NCI-H460 (cell line): ENCODE measurements at regions not wholly inside any gene's neighbourhood (a gene's known extent, or its start where the extent isn't known, plus 50 kb on each side); places are given as distances from the start of the nearest gene placed in this dataset.
"Not testable (repeated sequence)": the region's sequence is repeated elsewhere in the genome, so short reads cannot be mapped to it uniquely, and the experiment has no call there.

Experiments
- DNase-seq: peaks from one replicate; pipeline ENCODE4 v3.0.0-alpha.2; 2016; ENCODE audit warnings: low read depth; ENCODE audit errors: extremely low read depth
- small RNA-seq, 2 experiments: library from RNA; depleted of rRNA; stranded (forward); fragments of <200 nt; gene quantifications; one replicate each; pipeline ENCODE3, GENCODE V24; 2014

- DNase-seq, result not testable (repeated sequence)
Observed at GRCh38 chr22:25504017-25504416, 60.5 kb upstream of the GRK3 start.

GRCh38 chr22:25508161-25508560 is 56.3 kb upstream of the GRK3 start:
- no peak for DNase-seq

DNA sequence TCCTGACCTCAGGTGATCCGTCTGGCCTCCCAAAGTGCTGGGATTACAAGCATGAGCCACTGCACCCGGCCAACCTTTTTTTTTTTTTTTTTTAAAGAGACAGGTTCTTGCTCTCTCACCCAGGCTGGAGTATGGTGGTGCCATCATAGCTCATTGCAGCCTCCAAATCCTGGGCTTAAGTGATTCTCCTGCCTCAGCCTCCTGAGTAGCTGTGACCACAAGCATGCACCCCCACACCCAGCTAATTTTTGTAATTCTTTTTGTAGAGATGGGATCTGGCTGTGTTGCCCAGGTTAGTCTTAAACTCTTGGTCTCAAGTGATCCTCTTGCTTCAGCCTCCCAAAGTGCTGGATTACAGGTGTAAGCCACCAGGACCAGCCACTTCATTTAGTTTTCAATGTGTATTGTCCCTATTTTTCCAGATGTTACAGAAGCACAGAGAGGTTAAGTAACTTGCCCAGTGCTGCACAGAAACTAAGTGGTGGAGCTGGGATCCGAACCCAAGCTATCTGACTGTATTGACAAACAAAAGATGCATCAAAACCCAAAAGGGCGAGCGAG is 55.6 kb upstream of the GRK3 start:
- no peak for DNase-seq

DNA sequence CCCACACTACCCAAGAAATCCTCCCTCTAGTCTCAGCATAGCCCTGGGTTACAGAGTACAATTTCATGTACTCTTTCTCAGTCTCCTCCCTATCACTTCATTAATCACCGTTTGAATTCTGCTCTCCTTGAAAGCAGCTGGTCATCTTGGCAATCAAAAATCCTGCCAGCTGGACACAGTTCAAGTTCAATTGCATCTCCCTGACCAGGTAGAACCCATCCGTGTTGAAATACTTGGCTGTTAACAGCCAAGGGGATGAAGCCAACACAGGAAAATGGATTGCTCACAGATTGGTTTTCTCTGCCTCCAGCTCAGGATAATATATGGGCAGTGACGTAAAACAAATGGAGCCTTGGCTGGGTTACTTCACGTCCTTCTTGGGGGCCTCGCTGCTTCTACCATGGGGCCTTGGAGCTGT is 55.1 kb upstream of the GRK3 start:
- no peak for DNase-seq

DNA sequence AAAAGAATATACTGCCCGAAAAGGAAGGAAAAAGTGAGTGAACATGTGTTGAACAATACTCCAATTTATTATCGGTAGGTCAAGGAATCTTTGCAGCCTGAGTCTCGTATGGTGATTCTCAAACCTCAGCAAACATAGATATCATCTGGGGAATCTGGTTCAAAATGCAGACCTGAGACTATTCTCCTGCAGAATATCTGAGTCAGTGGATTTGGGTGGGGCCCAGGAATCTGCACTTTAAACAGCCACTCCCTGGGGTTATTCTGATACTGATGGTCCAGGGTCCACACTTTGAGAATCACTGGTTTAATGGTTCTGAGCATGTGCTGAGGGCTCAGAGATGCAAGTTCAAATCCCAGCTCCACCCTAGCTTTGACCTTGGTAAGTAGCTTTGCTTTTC is 53.6 kb upstream of the GRK3 start:
- DNase-seq, result no peak

DNA sequence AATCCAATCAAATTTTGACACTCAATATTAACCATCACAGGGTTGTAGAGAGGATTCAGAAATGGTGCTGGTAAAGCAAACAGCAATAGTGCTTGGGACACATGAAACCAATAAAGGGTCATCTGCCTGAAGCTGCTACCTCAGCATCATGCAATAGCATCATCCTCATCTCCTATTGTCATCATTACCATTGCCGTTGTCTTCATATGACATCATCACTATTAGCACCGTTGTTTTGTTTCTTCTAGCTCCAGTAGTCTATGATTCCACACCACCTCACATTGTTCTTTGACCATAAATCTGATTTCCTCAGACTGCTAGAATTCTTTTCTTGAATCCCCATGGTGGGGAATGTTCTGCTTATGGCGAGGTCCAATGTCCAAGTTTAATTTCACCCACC is 52.8 kb upstream of the GRK3 start:
- DNase-seq, result no peak

- DNase-seq, result no peak
Observed at GRCh38 chr22:25514436-25515180, 49.9 kb upstream of the GRK3 start.

Small RNAs in the stretch of these regions (small RNA-seq; reads per million reads assigned to genes)
- 0 reads per million in 2 experiments for gene IGLL3P
- gene MIR6817, result 0.02 to 0.12 reads per million in 2 experiments
